AG20443 (cell line): ENCODE measurements at regions not wholly inside any gene's neighbourhood (a gene's known extent, or its start where the extent isn't known, plus 50 kb on each side); places are given as distances from the start of the nearest gene placed in this dataset.
"Not testable (repeated sequence)": the region's sequence is repeated elsewhere in the genome, so short reads cannot be mapped to it uniquely, and the experiment has no call there.

Experiments used
- DNase-seq: peaks from one replicate; pipeline ENCODE4 v3.0.0; 2012; ENCODE audit warnings: low spot score, mixed read lengths

- no peak for DNase-seq
Measured at GRCh38 chr15:47887241-47887800, 170.0 kb downstream of the SEMA6D start.

GRCh38 chr15:47888385-47889100 lies 171.2 kb downstream of the SEMA6D start:
- no peak for DNase-seq

- DNase-seq = no peak
Measured at GRCh38 chr15:47890397-47891150, 173.3 kb downstream of the SEMA6D start.

- no peak for DNase-seq
Measured at GRCh38 chr15:47897525-47897924, 180.2 kb downstream of the SEMA6D start.

GRCh38 chr15:47900751-47901150 lies 183.4 kb downstream of the SEMA6D start:
- DNase-seq = no peak

- no peak for DNase-seq
Measured at GRCh38 chr15:47903368-47903767, 186.1 kb downstream of the SEMA6D start.

GRCh38 chr15:47908486-47908885 lies 191.2 kb downstream of the SEMA6D start:
- no peak for DNase-seq

- DNase-seq = no peak
Measured at GRCh38 chr15:47908950-47909670, 191.8 kb downstream of the SEMA6D start.

GRCh38 chr15:47912910-47913309 lies 195.6 kb downstream of the SEMA6D start:
- DNase-seq = not testable (repeated sequence)

GRCh38 chr15:47917881-47918280 lies 200.6 kb downstream of the SEMA6D start:
- no peak for DNase-seq

- no peak for DNase-seq
Measured at GRCh38 chr15:47918877-47919276, 201.6 kb downstream of the SEMA6D start.

- DNase-seq = no peak
Measured at GRCh38 chr15:47924381-47924780, 196.4 kb upstream of the SLC24A5 start.

- no peak for DNase-seq
Measured at GRCh38 chr15:47929138-47929803, 191.5 kb upstream of the SLC24A5 start.

GRCh38 chr15:47932261-47932660 lies 188.5 kb upstream of the SLC24A5 start:
- DNase-seq = no peak

- DNase-seq = no peak
Measured at GRCh38 chr15:47932951-47933641, 187.7 kb upstream of the SLC24A5 start.

- no peak for DNase-seq
Measured at GRCh38 chr15:47933865-47934264, 186.9 kb upstream of the SLC24A5 start.

GRCh38 chr15:47934342-47934741 lies 186.4 kb upstream of the SLC24A5 start:
- DNase-seq = no peak

GRCh38 chr15:47937834-47938233 lies 183.0 kb upstream of the SLC24A5 start:
- no peak for DNase-seq

- DNase-seq = no peak
Measured at GRCh38 chr15:47944637-47945288, 176.0 kb upstream of the SLC24A5 start.

GRCh38 chr15:47945872-47946650 lies 174.7 kb upstream of the SLC24A5 start:
- no peak for DNase-seq
